ENCODE measurements at regions not wholly inside any gene's neighbourhood (a gene's known extent, or its start where the extent isn't known, plus 50 kb on each side); places are given as distances from the start of the nearest gene placed in this dataset.

- Mint-ChIP-seq H3K27me3 (no peaks in the 10 kb centered on the region), H3K27ac (no peak overlapping the region), H3K4me1 (no peaks in the 10 kb centered on the region), H3K9me3 (ENCODE audit: insufficient read depth) (peaks cover 4% of the 10 kb centered on the region), H3K4me3 (no peak overlapping the region)
- Histone ChIP-seq H3K27ac (ENCODE audit: low read length in 2 of 2) (no peak overlapping the region), H3K9ac (ENCODE audit: low read length) (no peak overlapping the region), H3K4me3 (ENCODE audit: control extremely low read depth in 1 of 5, extremely low read depth in 1 of 5, insufficient read depth in 1 of 5, low read depth in 2 of 5, low read length in 4 of 5) (no peak overlapping the region), H3K9me3 (ENCODE audit: control extremely low read depth in 1 of 3, control insufficient read depth in 2 of 3, insufficient read depth in 1 of 3, low read length in 2 of 3) (peaks cover 0 to 10% (median 3%) of the 10 kb centered on the region in 3 donors), H3K4me1 (ENCODE audit: control insufficient read depth in 2 of 2, insufficient read depth in 2 of 2, low read length in 2 of 2) (no peaks in the 10 kb centered on the region), H3K36me3 (replicated peaks in 1 of 2; ENCODE audit: control extremely low read depth in 1 of 2, control insufficient read depth in 1 of 2, extremely low read depth in 1 of 2, insufficient read depth in 2 of 2, low read length in 1 of 2) (no peaks in the 10 kb centered on the region), H3K79me2 (ENCODE audit: control insufficient read depth, insufficient read depth, low read length) (no peaks in the 10 kb centered on the region), H4K20me1 (ENCODE audit: control insufficient read depth, insufficient read depth, low read length, poor library complexity, severe bottlenecking) (no peaks in the 10 kb centered on the region), H3K27me3 (replicated peaks in 1 of 4; ENCODE audit: control extremely low read depth in 1 of 4, control insufficient read depth in 3 of 4, insufficient read depth in 4 of 4, low read length in 3 of 4) (no peaks in the 10 kb centered on the region), H2AFZ (ENCODE audit: insufficient read depth, low read depth, low read length, poor library complexity, severe bottlenecking) (no peak overlapping the region), H3K4me2 (replicated peaks; ENCODE audit: low read depth, low read length, poor library complexity, severe bottlenecking) (no peak overlapping the region)
- POLR2A ChIA-PET, result no interaction called here
- WGBS (ENCODE audit: insufficient coverage), result no CpG with 5 or more reads among the region's 4 CpGs
- ATAC-seq (ENCODE audit: low read depth), result no peak
- CTCF ChIA-PET, result no interaction called here
- no peak for DNase-seq
- intact Hi-C loops (cut with micrococcal nuclease), result no loop called here
- TF ChIP-seq, protein P1, sequence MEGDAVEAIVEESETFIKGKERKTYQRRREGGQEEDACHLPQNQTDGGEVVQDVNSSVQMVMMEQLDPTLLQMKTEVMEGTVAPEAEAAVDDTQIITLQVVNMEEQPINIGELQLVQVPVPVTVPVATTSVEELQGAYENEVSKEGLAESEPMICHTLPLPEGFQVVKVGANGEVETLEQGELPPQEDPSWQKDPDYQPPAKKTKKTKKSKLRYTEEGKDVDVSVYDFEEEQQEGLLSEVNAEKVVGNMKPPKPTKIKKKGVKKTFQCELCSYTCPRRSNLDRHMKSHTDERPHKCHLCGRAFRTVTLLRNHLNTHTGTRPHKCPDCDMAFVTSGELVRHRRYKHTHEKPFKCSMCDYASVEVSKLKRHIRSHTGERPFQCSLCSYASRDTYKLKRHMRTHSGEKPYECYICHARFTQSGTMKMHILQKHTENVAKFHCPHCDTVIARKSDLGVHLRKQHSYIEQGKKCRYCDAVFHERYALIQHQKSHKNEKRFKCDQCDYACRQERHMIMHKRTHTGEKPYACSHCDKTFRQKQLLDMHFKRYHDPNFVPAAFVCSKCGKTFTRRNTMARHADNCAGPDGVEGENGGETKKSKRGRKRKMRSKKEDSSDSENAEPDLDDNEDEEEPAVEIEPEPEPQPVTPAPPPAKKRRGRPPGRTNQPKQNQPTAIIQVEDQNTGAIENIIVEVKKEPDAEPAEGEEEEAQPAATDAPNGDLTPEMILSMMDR (IDR thresholded peaks at IDR 0.05), result no peak
- no peak for TF ChIP-seq EZH2 (IDR thresholded peaks at IDR 0.05; ENCODE audit: borderline replicate concordance, insufficient read depth, low read depth, low read length, poor library complexity, severe bottlenecking)
These were observed 341.9 kb upstream of the GRIA1 start for GRCh38 chr5:153148624-153148976.

GRCh38 chr5:153151558-153151957 lies 338.9 kb upstream of the GRIA1 start:
- Mint-ChIP-seq H3K27me3 (no peaks in the 10 kb centered on the region), H3K9me3 (ENCODE audit: insufficient read depth) (peaks cover 6% of the 10 kb centered on the region), H3K27ac (no peak overlapping the region), H3K4me3 (no peak overlapping the region), H3K4me1 (no peaks in the 10 kb centered on the region)
- H3K36me3 ChIP-seq (replicated peaks in 1 of 2; ENCODE audit: control extremely low read depth in 1 of 2, control insufficient read depth in 1 of 2, extremely low read depth in 1 of 2, insufficient read depth in 2 of 2, low read length in 1 of 2), result no peaks in the 10 kb centered on the region
- H3K9me3 ChIP-seq (ENCODE audit: control extremely low read depth in 1 of 3, control insufficient read depth in 2 of 3, insufficient read depth in 1 of 3, low read length in 2 of 3), result peaks cover 0 to 7% (median 0%) of the 10 kb centered on the region in 3 donors
- no peak overlapping the region for H3K27ac ChIP-seq (ENCODE audit: low read length in 2 of 2)
- intact Hi-C loops (cut with micrococcal nuclease), result no loop called here
- no peaks in the 10 kb centered on the region for H4K20me1 ChIP-seq (ENCODE audit: control insufficient read depth, insufficient read depth, low read length, poor library complexity, severe bottlenecking)
- DNase-seq (no peak), ATAC-seq (ENCODE audit: low read depth) (no peak)
- no peak overlapping the region for H3K9ac ChIP-seq (ENCODE audit: low read length)
- H3K4me3 ChIP-seq (ENCODE audit: control extremely low read depth in 1 of 5, extremely low read depth in 1 of 5, insufficient read depth in 1 of 5, low read depth in 2 of 5, low read length in 4 of 5), result no peak overlapping the region
- H3K4me1 ChIP-seq (ENCODE audit: control insufficient read depth in 2 of 2, insufficient read depth in 2 of 2, low read length in 2 of 2), result no peaks in the 10 kb centered on the region
- no peak overlapping the region for H2AFZ ChIP-seq (ENCODE audit: insufficient read depth, low read depth, low read length, poor library complexity, severe bottlenecking)
- no peak for TF ChIP-seq EZH2 (IDR thresholded peaks at IDR 0.05; ENCODE audit: borderline replicate concordance, insufficient read depth, low read depth, low read length, poor library complexity, severe bottlenecking)
- TF ChIP-seq, protein P1 (IDR thresholded peaks at IDR 0.05), result no peak
- no peak overlapping the region for H3K4me2 ChIP-seq (replicated peaks; ENCODE audit: low read depth, low read length, poor library complexity, severe bottlenecking)
- CTCF ChIA-PET, result no interaction called here
- POLR2A ChIA-PET, result no interaction called here
- H3K79me2 ChIP-seq (ENCODE audit: control insufficient read depth, insufficient read depth, low read length), result no peaks in the 10 kb centered on the region
- no peaks in the 10 kb centered on the region for H3K27me3 ChIP-seq (replicated peaks in 1 of 4; ENCODE audit: control extremely low read depth in 1 of 4, control insufficient read depth in 3 of 4, insufficient read depth in 4 of 4, low read length in 3 of 4)
